Bone marrow (tissue), 2 donors: ENCODE measurements at regions not wholly inside any gene's neighbourhood (a gene's known extent, or its start where the extent isn't known, plus 50 kb on each side); places are given as distances from the start of the nearest gene placed in this dataset.
"Not testable (repeated sequence)": the region's sequence is repeated elsewhere in the genome, so short reads cannot be mapped to it uniquely, and the experiment has no call there.

Source experiments
- DNase-seq, 2 donors: peaks; one replicate each; lab custom pipeline; 2025; lab: John Stamatoyannopoulos, UW

DNA sequence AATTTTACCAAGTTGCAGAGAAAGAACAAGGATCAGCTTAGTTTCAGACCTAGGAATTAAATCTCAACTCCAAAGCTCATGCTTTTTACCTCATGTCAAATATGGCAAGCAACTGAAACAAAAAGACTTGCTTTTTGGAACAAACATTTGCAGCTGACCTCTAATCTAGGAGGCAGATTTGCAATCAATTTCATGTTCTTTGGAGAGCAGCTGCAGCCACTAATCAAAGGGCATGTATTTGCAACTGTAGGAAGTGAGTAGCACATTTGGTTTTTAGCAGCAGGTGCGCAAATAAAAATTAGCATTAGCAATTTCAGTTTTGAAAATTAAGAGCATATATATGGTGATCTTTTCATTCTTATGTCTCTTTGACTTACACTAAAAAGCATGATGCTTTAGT lies 459.3 kb upstream of the SLC10A2 start:
- DNase-seq: no peak

DNA sequence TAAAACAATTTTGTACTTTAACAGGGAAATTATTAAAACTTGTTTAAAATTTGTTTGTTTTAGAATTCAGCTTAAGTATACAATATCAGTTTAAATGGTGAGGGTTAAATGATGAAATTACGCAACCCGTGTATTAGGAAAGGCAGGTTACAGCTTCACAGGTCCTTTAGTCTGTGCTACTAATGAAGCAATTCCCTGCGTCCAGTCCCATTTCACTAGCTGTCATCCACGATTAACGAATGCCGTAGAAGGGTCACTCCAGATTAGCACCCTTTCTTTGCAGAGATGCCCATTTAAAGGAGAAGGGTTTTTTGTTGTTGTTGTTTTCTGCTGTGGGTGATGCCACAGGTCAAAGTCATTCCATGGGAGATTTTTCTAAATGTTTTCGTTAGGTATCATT lies 457.6 kb upstream of the SLC10A2 start:
- DNase-seq: no peak

DNA sequence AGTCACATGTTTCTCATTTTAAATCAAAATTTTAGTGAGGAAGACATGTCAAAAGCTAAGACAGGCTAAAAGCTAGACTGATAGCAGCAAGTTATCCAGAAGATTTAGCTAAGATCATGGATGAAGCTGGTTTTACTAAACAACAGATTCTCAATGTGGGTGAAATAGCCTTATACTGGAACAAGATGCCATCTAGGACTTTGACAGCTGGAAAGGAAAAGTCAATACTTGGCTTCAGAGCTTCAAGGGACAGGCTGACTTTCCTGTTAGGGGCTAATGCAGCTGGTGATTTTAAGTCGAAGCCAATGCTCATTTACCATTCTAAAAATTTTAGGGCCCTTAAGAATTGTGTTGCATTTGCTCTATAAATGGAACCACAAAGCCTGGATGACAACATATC lies 455.3 kb upstream of the SLC10A2 start:
- no peak for DNase-seq

DNA sequence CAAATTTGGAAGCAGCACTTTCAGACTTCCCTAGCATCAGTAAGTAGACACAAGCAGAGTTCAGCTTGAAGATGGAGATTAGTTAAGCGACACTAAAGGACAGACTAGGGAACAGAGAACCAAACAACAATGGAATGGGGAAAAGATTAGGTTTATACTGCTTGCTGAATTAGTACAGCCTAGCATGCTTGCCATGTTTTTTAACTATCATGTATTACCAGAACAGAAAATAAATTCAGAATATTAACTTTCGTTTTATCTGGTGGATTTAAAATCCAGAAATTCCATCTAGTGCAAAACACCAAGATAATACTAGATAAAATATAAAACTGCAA lies 451.5 kb upstream of the SLC10A2 start:
- DNase-seq: no peak

DNA sequence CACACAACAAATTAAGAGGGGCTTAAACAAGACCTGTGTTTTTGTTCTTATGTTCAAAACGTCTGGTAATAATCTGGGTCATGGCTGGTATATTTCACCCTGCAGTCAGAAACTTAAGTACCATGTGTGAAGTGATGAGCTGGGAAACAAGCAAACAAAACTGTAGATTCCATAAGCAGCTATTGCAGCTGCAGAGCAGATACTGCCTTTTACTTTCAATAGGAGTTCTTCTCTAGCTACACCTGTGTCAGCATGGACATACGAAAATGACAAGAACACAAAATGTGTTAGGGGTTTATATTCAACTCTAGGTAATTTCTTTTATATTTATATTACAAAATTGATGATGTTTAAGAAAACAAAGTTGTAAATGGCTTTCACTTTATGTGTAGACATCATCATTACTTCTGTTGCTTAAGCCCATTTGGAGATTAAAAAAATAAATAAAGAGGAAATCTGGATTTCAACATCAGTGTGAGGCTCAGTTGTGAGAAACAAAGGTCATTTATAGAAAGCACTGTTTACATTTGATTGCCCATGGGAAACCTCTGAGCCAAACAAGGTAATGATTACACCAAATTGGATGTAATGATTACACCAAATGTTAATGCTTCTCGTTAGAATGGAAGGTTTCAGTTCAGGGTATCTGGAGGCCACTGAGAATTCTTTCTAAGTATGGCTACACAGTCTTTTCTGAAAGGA lies 451.0 kb upstream of the SLC10A2 start:
- no peak for DNase-seq

DNA sequence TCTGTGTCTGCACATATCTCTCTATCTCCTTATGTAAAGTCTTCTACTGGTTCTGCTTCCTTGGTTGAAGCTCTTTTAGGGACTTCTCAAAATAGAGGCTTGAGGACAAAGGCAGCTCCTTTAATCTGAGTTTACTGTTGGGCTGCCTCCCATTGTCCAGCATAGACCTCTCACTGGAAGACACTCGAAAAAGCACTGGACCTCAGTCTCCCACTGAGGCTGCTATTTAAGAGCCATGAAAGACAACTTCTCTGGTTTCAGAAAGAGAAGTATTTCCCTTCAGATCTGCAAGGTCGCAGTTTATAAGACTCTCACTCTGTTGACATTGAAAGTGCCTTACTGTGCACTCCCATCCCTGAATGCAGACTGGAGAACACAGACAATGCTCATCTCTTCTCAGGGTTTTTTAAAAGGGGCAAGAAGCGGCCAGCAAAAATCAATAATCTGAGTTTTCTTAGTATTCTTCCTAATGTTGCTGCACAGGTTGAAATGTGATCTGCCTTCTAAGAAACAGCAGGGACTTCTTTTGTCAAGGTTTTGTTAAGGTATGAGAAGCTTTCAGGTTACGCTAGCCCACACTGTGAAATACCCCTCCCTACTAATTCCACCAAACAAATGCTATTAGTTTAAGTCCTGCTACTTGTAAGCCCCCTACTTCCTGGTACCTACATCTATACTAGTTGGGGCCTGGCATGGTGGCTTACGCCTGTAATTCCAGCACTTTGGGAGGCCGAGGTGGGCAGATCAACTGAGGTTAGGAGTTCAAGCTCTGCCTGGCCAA lies 450.0 kb upstream of the SLC10A2 start:
- DNase-seq: no peak

DNA sequence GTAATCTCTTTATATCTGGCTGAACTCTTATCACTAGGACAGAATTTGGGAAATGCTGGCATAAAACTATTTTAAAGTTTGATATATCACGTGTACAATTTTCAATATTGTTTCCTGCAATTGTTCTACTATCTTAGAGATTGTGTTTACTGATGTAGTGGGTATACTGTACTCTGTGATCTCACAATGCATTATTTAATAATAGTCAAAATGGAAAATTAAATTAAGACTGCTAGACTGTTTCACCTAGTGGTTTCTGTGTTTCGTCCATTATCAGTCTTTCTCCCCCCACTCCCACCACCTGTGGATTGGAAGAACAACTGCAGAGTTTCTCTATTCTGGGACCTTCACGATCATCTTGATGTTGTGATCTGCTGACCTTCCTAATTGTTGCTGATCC lies 449.2 kb upstream of the SLC10A2 start:
- DNase-seq: no peak

DNA sequence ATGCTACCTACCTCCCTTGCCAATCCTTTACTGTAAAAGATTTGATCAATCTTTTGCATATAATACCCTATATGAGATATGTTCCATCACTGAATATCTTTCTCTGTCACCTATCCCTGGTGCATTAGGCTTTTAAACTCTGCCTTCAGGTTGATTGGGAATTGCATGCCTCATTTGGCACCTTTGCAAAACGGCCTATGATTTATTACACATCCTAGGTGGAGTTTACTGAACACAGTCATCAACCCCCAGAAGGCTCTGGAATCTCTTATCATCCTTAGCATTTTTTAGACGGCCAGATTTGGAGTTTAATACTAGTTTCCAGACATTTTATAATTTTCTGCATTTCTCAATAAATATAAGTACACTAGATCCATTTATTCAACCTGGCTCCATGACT lies 448.4 kb upstream of the SLC10A2 start:
- no peak for DNase-seq

DNA sequence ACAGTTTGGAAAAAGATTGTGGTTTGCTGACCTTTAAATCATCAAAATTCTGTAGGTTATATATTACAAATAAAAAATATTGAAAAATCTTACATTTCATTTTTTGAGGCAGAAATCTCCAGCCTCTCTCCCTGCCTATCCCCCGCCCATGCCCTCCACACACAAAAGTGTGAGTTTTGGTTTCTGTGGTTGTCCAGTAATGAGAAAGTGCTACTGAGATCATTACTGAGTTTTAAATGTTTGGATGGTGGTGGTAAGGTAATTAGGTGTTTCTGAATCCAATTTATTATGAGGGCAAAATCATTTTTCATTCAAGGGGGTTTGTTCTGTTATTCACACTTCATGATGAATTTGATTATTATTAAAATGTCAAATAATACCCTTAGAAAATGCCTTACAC lies 448.0 kb upstream of the SLC10A2 start:
- DNase-seq: no peak

DNA sequence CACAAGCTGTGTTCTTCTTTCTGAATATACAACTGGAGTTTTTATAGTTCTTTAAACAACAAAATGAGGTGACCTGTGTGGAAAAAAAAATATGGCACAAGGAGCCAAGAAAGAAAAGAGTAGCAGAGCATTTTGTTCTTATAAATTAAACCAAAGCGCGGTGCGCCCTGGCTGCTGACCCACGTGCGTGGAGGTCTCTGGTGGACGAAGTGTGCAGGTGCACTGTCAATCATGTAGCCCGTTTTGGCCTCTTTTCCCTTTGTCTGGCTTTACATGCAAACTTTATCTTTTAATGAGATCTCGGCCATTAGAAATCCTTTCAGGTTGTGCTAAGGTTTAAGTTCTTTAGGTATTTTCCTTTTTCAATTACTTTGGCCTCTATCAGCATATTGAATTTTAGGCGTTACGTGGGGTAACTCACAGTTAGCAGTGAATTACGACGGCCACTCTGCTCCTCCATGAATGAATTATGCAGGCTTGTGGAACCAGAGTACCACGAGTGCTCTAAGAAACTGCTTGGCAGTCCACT lies 443.9 kb upstream of the SLC10A2 start:
- DNase-seq: no peak

DNA sequence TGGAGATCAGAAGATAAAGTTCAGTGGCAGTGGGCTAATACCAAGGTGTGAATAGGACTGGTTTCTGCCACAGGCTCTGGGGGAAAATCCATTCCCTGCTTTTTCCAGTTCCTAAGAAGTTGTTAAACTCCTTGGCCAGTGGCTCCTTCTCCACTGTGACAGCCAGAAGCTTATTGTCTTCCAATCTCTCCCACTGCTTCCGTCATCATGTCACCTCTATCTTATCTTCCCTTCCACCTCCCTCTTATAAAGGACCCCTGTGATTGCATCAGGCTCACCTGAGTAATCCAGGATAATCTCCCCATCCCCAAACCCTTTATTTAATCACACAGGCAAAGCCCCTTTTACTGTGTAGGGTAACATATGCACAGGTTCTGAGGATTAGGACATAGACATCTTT lies 431.2 kb upstream of the SLC10A2 start:
- no peak for DNase-seq

DNA sequence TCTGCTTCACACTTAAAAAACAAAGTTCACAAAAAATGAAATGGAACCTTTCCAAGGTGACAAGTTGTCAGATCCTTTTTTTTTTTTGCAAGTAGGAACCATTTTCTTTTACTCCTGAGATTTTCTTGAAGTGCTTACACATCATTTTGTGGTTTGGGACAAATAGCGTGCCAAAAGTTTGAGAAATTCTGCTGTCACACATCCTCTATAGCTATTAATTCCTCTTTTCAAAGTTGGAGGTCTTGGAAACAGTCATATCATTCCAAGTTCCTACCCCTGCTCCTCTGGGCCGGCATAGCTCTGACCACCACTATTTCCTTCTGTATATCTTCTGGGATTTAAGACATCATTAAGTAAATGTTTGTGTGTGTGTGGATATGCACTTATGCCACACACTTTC lies 421.6 kb upstream of the SLC10A2 start:
- DNase-seq: no peak

DNA sequence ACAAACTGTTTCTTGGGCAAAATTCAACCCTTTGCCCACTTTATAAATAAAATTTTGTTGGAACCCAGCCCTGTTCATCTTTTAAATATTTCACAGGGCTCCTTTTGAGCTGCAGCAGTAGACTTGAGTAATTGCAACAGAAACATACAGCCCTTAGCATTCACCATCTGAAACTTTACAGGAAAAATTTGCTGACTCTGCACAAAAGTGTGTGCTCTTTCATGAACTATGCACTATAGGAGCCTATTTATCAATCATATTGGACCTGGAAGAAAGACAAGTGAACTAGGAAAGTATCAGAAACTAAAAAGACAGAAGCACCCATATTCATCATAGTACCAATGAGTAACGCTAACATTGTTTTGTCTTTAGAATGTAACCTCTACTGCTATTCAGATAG lies 406.9 kb upstream of the SLC10A2 start:
- no peak for DNase-seq

DNA sequence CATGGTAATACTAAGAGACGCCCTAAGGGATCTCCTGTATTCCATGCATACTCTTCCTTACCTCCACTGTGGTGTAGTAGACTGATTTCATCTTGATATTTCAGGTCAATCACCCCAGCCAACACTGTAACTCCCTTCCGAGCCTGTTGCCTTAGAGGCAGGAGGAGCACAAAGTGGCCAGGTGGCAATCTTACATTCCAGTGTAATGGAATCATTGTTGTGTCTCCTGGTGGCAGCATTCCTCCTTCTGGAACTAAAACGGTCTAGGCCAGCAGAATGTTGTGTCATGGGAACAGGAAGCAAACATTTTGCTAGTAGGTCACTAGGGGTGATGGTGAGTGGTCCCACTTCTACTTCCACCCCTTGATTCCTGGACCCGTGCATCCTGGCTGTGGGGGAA lies 405.7 kb upstream of the SLC10A2 start:
- DNase-seq: no peak

DNA sequence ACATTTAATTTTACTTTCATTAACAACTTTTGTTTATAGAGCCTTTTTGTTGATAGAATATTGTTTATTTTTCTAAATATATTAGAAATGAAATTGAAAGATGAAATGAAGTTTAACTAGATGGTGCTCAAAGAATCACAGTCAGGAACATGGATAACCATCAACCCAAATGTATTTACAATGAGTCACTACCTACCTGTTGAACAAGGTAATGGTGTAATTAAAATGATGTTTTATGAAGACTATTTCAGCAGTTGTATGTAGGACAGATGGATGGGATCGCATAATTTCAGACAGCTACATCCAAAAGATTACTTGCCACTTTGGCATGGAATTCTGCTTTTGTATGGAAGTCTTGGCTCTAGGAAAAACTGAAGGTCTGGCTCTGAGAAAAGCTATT lies 403.6 kb upstream of the SLC10A2 start:
- no peak for DNase-seq

DNA sequence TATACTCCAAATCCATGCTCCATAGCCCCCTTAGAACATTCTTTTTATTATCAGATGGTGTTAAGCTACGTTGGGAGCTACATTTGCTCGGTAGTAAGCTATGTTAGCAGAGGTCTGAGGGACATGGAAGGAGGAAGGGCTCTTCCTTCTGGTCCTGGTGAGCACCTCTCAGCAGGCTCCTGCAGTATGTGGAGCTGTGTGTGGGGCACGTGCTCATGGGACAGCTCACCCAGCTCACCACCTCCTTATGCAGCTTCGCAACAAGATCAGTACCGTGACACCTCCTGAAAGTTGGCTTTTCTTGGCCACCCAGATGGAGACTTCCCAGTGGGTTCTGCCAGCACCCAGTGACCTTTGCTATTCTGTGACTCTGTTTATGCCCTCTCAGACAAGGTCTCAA lies 400.5 kb upstream of the SLC10A2 start:
- DNase-seq: no peak

DNA sequence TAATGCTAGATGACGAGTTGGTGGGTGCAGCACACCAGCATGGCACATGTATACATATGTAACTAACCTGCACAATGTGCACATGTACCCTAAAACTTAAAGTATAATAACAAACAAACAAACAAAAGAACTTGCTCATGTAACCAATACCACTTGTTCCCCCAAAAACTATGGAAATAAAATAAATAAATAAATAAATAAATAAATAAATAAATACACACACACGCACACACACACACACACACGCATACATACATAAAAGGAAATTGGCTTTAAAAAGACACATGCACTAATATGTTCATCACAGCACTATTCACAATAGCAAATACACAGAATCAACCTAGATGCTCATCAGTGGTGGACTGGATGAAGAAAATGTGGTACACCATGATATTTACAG lies 394.0 kb upstream of the SLC10A2 start:
- DNase-seq: not testable (repeated sequence)

DNA sequence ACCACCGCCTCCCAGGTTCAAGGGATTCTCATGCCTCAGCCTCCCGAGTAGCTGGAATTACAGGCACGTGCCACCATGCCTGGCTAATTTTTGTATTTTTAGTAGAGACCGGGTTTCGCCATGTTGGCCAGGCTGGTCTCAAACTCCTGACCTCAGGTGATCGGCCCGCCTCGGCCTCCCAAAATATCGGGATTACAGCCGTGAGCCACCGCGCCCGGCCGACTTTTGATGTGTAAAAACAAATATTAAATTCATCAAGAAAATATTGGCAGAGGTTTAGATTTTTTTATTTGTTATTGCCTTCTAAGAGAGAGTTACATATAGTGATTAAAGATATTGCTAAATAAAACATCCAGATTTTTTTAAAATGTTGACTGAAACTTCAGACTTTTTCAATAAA lies 390.8 kb upstream of the SLC10A2 start:
- DNase-seq: not testable (repeated sequence)

DNA sequence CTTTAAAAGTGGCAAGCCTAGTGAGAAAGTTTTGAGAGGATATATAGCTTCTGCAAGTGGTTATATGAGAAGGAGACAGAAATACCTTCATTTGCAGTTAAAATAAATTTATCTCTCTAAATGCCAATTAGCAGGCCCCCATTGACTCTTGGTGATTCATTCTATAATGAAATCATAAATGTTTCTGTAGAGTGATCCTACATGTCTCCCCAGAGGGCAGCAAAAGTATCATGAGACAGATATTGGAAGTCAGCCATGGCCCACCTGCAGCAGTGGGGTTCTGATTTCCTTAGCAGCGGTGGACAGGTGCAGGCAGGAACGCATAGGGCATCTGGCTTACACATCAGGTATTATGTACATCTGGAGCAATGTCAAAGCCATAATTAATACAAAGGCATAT lies 385.4 kb upstream of the SLC10A2 start:
- DNase-seq: no peak

DNA sequence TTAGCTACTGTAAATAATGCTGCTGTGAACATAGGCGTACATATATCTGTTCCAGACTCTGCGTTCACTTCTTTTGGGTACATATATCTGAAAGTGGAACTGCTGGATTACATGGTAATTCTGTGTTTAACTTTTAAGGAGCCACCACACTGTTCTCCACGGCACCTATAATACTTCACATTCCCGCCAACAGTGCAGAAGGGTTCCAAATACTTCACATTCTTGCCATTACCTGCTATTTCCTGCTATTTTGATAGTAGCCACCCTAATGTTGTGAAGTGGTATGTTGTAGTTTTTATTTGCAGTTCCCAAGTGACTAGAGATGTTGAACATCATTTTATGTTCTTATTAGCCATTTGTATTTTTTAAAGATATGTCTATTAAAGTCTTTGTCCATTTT lies 377.4 kb upstream of the SLC10A2 start:
- no peak for DNase-seq

DNA sequence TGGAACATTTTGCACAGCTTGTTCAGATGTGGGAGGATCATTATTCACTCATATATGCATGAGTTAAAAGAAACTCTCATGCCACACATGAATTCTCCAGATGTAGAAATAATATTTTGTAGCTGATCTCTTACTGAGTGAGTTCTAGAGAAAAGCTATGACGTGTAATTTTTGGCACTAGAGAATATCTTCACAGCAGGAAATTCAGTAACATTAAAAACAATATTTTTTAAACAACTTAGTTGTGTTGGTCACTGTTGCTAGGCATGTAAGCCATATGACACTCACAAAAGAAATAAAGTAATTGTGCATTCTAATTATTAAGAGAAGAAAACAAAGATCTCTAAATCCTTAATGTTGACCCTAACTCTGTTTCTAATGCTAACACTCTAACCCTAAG lies 371.4 kb upstream of the SLC10A2 start:
- DNase-seq: no peak

DNA sequence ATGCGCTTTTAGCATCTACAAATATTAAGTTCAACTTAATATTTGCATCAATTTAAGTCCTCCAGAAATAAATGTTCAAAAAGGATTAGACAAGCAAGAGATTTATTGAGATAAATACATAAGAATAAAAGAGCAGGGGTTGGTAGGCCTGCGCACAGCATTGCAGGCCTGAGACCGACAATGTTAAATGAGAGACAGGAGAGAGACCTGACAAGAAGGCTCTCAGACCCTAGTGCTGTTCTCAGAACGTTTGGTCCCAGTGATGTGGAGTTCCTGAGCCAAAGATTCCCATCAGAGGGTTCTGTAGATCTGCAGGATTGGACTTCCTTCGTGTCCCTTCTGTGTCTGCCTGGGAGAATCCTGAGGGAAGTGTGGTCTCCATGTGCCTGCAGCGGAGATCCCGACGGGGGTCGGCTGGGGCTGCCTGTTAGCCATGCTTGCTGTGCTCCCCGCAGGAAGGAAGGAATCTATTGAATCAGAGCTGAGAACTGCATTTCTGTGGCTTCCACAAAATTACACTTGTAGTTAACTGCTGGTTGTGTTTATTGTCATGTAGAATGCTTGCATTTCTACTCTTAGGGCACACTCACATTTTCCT lies 369.9 kb upstream of the SLC10A2 start:
- no peak for DNase-seq

DNA sequence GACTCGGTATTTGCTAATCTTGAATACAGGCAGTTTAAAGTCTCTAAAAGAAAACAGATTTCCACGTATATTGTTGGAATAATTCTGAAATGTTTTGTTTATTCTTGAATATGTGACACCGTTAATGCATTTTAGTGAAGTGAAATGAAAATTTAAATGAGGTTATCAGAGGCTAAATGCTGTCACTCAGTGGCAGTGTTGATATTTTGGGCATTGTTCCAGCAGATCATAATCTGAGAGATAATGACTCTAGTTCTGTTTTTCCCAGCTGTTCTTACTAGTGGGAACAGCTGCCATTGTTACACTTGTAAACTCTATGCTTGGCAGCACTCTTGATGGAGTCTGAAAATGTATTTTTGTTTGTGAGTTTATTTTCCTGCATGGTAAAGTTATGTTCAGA lies 365.6 kb upstream of the SLC10A2 start:
- no peak for DNase-seq
